SK-N-SH (cell line): ENCODE measurements at regions not wholly inside any gene's neighbourhood (a gene's known extent, or its start where the extent isn't known, plus 50 kb on each side); places are given as distances from the start of the nearest gene placed in this dataset.

Experiments used
- CTCF ChIA-PET: fragments of 300-600, 350-600 bp; formaldehyde crosslinking; extraction: SDS; loops from one replicate; lab custom pipeline; 2021; lab: Yijun Ruan, JAX
- POLR2A ChIA-PET: fragments of 350-600 bp; sonication (Branson Sonifier 250); formaldehyde crosslinking; extraction: SDS; loops from one replicate; lab custom pipeline; 2020; ENCODE audit warnings: antibody characterized with exemption, inconsistent platforms; lab: Yijun Ruan, JAX
- DNase-seq: peaks from one replicate; pipeline ENCODE4 v3.0.0; 2012
- H2AFZ ChIP-seq: fragments of 200-600 bp; sonication (generic); 2 replicates; pipeline ENCODE4 v1.8.1; 2016; ENCODE audit warnings: antibody characterized with exemption, mild to moderate bottlenecking, low read depth
- H3F3A ChIP-seq: fragments of 200-600 bp; sonication (generic); replicated peaks from 2 replicates; pipeline ENCODE3; 2016; ENCODE audit warnings: antibody characterized with exemption, mild to moderate bottlenecking; ENCODE audit not compliant: insufficient read depth
- H3K27ac ChIP-seq, 2 experiments: fragments of 200-500 bp in 1 of 2; fragments of 200-600 bp in 1 of 2; sonication (Bioruptor generic) in 1 of 2; sonication (generic), shearing (Covaris generic) in 1 of 2; 2 replicates each; pipeline versions ENCODE4 v1.5.1 to v1.6.1; 2014 to 2016; ENCODE audit warnings: low read depth in 2 of 2, inconsistent platforms in 1 of 2, low read length in 1 of 2, mild to moderate bottlenecking in 1 of 2, mixed read lengths in 1 of 2
- H3K27me3 ChIP-seq: fragments of 200-600 bp; sonication (generic), shearing (Covaris generic); 2 replicates; pipeline ENCODE4 v1.6.1; 2016; ENCODE audit warnings: mixed run types; ENCODE audit not compliant: insufficient read depth
- H3K36me3 ChIP-seq, 2 experiments: fragments of 200-500 bp in 1 of 2; fragments of 200-600 bp in 1 of 2; sonication (Bioruptor generic) in 1 of 2; sonication (generic) in 1 of 2; replicated peaks in 1 of 2; 2 replicates each; pipeline versions ENCODE3 to v1.5.1; 2014 to 2016; ENCODE audit warnings: low read length in 1 of 2, mild to moderate bottlenecking in 1 of 2; ENCODE audit not compliant: insufficient read depth in 2 of 2, control insufficient read depth in 1 of 2
- H3K4me1 ChIP-seq, 2 experiments: fragments of 200-500 bp in 1 of 2; fragments of 200-600 bp in 1 of 2; sonication (Bioruptor generic) in 1 of 2; sonication (generic), shearing (Covaris generic) in 1 of 2; 2 replicates each; pipeline versions ENCODE4 v1.5.1 to v1.6.1; 2014 to 2016; ENCODE audit warnings: low read depth in 1 of 2, low read length in 1 of 2, mixed run types in 1 of 2; ENCODE audit not compliant: insufficient read depth in 2 of 2, control insufficient read depth in 1 of 2
- H3K4me2 ChIP-seq: fragments of 200-600 bp; sonication (generic), shearing (Covaris generic); 2 replicates; pipeline ENCODE4 v1.6.1; 2017; ENCODE audit warnings: mixed run types
- H3K4me3 ChIP-seq, 2 experiments: fragments of 200-500 bp in 1 of 2; fragments of 200-600 bp in 1 of 2; sonication (Bioruptor generic) in 1 of 2; sonication (generic), shearing (Covaris generic) in 1 of 2; 2 replicates each; pipeline versions ENCODE4 v1.5.1 to v1.8.1; 2014 to 2016; ENCODE audit warnings: low read depth in 2 of 2, inconsistent platforms in 1 of 2, low read length in 1 of 2, mild to moderate bottlenecking in 1 of 2, mixed read lengths in 1 of 2, moderate library complexity in 1 of 2
- H3K79me2 ChIP-seq: fragments of 200-600 bp; sonication (generic); 2 replicates; pipeline ENCODE4 v1.8.1; 2017; ENCODE audit warnings: mild to moderate bottlenecking; ENCODE audit not compliant: insufficient read depth
- H3K9ac ChIP-seq: fragments of 200-600 bp; sonication (generic); 2 replicates; pipeline ENCODE4 v1.6.1; 2017; ENCODE audit warnings: mixed run types
- H3K9me2 ChIP-seq: fragments of 200-600 bp; sonication (generic); 2 replicates; pipeline ENCODE4 v1.6.1; 2017; ENCODE audit warnings: mixed run types
- H3K9me3 ChIP-seq: fragments of 200-600 bp; sonication (generic); 2 replicates; pipeline ENCODE4 v1.6.1; 2017; ENCODE audit warnings: mixed run types, mild to moderate bottlenecking, moderate library complexity
- H4K20me1 ChIP-seq: fragments of 200-600 bp; sonication (generic); 2 replicates; pipeline ENCODE4 v1.6.1; 2017; ENCODE audit warnings: mild to moderate bottlenecking, mixed run types; ENCODE audit not compliant: insufficient read depth
- ELF1 ChIP-seq: IDR thresholded peaks from 2 replicates; pipeline ENCODE4 v1.4.0; 2012
- EP300 ChIP-seq, 2 experiments: IDR thresholded peaks; 2 replicates each; pipeline versions ENCODE4 v1.4.0 to v1.6.1; 2012; ENCODE audit warnings: borderline replicate concordance in 1 of 2, low read depth in 1 of 2, low read length in 1 of 2
- FOSL2 ChIP-seq: IDR thresholded peaks from 2 replicates; pipeline ENCODE4 v1.4.0; 2012; ENCODE audit warnings: low read depth, mild to moderate bottlenecking, moderate library complexity, borderline replicate concordance
- FOXJ3 ChIP-seq: sonication (generic); formaldehyde crosslinking; IDR thresholded peaks from 2 replicates; pipeline ENCODE4 v1.5.1; 2020; ENCODE audit warnings: mild to moderate bottlenecking, missing genetic modification reagents
- GABPA ChIP-seq: IDR thresholded peaks from 2 replicates; pipeline ENCODE4 v1.4.0; 2012; ENCODE audit warnings: low read depth, mild to moderate bottlenecking
- GATA2 ChIP-seq: sonication (generic); formaldehyde crosslinking; IDR thresholded peaks from 2 replicates; pipeline ENCODE4 v1.5.0; 2020; ENCODE audit warnings: mild to moderate bottlenecking, missing genetic modification reagents
- JUND ChIP-seq: IDR thresholded peaks from 2 replicates; pipeline ENCODE4 v1.4.0; 2012
- NRF1 ChIP-seq: IDR thresholded peaks from 2 replicates; pipeline ENCODE4 v1.6.1; 2012; ENCODE audit warnings: low read depth, mild to moderate bottlenecking, low read length
- POLR2AphosphoS5 ChIP-seq: IDR thresholded peaks from 2 replicates; pipeline ENCODE4 v1.6.1; 2012; ENCODE audit warnings: low read depth, low read length
- RAD21 ChIP-seq: IDR thresholded peaks from 2 replicates; pipeline ENCODE4 v1.6.1; 2012; ENCODE audit warnings: mild to moderate bottlenecking, low read length
- RCOR1 ChIP-seq: fragments of 150-350 bp; IDR thresholded peaks from 2 replicates; pipeline ENCODE4 v1.6.1; 2017; ENCODE audit warnings: antibody characterized with exemption, low read length
- RFX5 ChIP-seq: IDR thresholded peaks from 2 replicates; pipeline ENCODE4 v1.6.1; 2012; ENCODE audit warnings: mild to moderate bottlenecking, improper control_type of control experiment, low read length
- SIN3A ChIP-seq: IDR thresholded peaks from 2 replicates; pipeline ENCODE4 v1.6.1; 2012; ENCODE audit warnings: low read depth, mild to moderate bottlenecking, low read length, moderate library complexity, borderline replicate concordance
- SMC3 ChIP-seq: IDR thresholded peaks from 2 replicates; pipeline ENCODE4 v1.6.1; 2012; ENCODE audit warnings: low read depth, low read length, improper control_type of control experiment
- TCF12 ChIP-seq: IDR thresholded peaks from 2 replicates; pipeline ENCODE4 v1.4.0; 2012
- YY1 ChIP-seq: IDR thresholded peaks from 2 replicates; pipeline ENCODE4 v1.4.0; 2012; ENCODE audit warnings: low read depth, mild to moderate bottlenecking
- WGBS: methylation state at CpG from one replicate; pipeline ENCODE4 v1.1.6; 2017; ENCODE audit warnings: low lambda C conversion rate; 5-methylcytosine and 5-hydroxymethylcytosine counted together
- TF ChIP-seq, protein P1 (sequence below): fragments of 150-350 bp; IDR thresholded peaks from 2 replicates; pipeline ENCODE4 v1.6.1; 2017; ENCODE audit warnings: antibody characterized with exemption, low read length, low read depth, borderline replicate concordance
- TF ChIP-seq, protein P2 (sequence below): fragments of 200-600 bp; sonication (generic); IDR thresholded peaks from 2 replicates; pipeline ENCODE4 v1.6.1; 2017; ENCODE audit warnings: antibody characterized with exemption, mild to moderate bottlenecking, moderate library complexity

DNA sequence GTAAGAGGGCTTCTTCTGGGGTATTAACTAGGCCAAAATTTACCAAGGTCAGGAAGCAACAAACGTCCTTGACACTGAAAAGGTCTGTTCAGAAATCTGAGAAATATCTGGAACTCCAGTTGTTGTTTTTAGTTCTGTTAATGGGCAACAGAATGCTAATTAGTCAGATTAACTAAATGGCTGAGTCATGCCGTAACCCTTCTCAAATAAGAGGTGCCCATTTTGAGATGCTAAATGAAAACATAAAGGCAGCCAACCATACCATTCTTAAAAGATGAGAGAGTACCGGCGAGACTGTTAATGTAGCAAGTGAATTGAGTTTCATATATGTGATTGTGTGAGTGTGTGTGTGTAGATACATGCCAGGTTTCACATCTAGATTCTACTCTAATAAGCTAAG lies 147.9 kb upstream of the GAREM1 start (continued):
- TF ChIP-seq RCOR1 = no peak
- no peak for TF ChIP-seq SMC3
- no peak for TF ChIP-seq GATA2
- no peak for TF ChIP-seq EP300 (IDR thresholded peaks at IDR 0.05; ENCODE audit: borderline replicate concordance in 1 of 2, low read depth in 1 of 2, low read length in 1 of 2)
- no peak for TF ChIP-seq FOSL2
- TF ChIP-seq RFX5 = no peak
- TF ChIP-seq FOXJ3 (CRISPR knock-in tag) = no peak
- TF ChIP-seq RAD21 = no peak
- no peak for TF ChIP-seq JUND
- TF ChIP-seq ELF1 = no peak
- TF ChIP-seq, all 33 proteins: peak for 0

DNA sequence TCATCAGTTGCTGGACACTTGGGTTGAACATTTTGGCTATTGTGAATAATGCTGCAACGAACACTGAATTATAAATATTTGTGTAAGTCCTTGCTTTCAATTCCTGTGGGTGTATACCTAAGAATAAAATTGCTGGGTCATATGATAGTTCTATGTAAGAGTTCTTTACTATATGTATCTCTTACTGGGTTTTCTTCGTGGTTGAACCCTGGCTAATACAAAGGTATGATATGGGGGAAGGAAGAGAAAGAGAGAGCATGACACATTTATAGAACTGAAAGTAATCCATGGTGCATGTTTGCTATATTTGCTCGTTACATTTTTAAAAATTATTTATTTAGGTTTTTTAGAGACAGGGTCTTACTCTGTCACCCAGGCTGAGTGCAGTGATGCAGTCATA lies 143.1 kb upstream of the GAREM1 start:
- Histone ChIP-seq H3K4me1 (no peaks in the 10 kb centered on the region; a peak in 1 of 4 replicates), H3K79me2 (no peaks in the 10 kb centered on the region), H3K9ac (no peak overlapping the region), H3K9me2 (no peaks in the 10 kb centered on the region), H3K9me3 (no peaks in the 10 kb centered on the region), H3K27ac (no peak overlapping the region), H3K4me2 (no peak overlapping the region), H3K36me3 (no peaks in the 10 kb centered on the region), H3K27me3 (no peaks in the 10 kb centered on the region), H4K20me1 (no peaks in the 10 kb centered on the region), H3F3A (no peaks in the 10 kb centered on the region), H2AFZ (no peak overlapping the region), H3K4me3 (no peak overlapping the region)
- no peak for DNase-seq
- 14% methylated on average over 3 of the region's 3 CpGs for WGBS
- POLR2A ChIA-PET = no interaction called here
- TF ChIP-seq RCOR1 (no peak), EP300 (IDR thresholded peaks at IDR 0.05; ENCODE audit: borderline replicate concordance in 1 of 2, low read depth in 1 of 2, low read length in 1 of 2) (no peak), RFX5 (no peak), POLR2AphosphoS5 (no peak), NRF1 (no peak), TCF12 (no peak), YY1 (no peak), GABPA (no peak), SIN3A (no peak), SMC3 (no peak)
- TF ChIP-seq, protein P1, sequence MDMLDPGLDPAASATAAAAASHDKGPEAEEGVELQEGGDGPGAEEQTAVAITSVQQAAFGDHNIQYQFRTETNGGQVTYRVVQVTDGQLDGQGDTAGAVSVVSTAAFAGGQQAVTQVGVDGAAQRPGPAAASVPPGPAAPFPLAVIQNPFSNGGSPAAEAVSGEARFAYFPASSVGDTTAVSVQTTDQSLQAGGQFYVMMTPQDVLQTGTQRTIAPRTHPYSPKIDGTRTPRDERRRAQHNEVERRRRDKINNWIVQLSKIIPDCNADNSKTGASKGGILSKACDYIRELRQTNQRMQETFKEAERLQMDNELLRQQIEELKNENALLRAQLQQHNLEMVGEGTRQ = no peak
- TF ChIP-seq, protein P2, sequence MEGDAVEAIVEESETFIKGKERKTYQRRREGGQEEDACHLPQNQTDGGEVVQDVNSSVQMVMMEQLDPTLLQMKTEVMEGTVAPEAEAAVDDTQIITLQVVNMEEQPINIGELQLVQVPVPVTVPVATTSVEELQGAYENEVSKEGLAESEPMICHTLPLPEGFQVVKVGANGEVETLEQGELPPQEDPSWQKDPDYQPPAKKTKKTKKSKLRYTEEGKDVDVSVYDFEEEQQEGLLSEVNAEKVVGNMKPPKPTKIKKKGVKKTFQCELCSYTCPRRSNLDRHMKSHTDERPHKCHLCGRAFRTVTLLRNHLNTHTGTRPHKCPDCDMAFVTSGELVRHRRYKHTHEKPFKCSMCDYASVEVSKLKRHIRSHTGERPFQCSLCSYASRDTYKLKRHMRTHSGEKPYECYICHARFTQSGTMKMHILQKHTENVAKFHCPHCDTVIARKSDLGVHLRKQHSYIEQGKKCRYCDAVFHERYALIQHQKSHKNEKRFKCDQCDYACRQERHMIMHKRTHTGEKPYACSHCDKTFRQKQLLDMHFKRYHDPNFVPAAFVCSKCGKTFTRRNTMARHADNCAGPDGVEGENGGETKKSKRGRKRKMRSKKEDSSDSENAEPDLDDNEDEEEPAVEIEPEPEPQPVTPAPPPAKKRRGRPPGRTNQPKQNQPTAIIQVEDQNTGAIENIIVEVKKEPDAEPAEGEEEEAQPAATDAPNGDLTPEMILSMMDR = no peak
- CTCF ChIA-PET = no interaction called here
